ENCODE measurements at regions not wholly inside any gene's neighbourhood (a gene's known extent, or its start where the extent isn't known, plus 50 kb on each side); places are given as distances from the start of the nearest gene placed in this dataset.
"Not testable (repeated sequence)": the region's sequence is repeated elsewhere in the genome, so short reads cannot be mapped to it uniquely, and the experiment has no call there.

GRCh38 chr6:74254147-74254546 is 558.1 kb downstream of the CD109 start:
- H3K9me3 ChIP-seq (replicated peaks; ENCODE audit: control insufficient read depth, insufficient read depth, low read depth, low read length); POLR2A ChIA-PET; in situ Hi-C loops (cut with MboI); H3K4me3 ChIP-seq; H3K4me2 ChIP-seq (ENCODE audit: insufficient read depth, low read length); CTCF ChIA-PET (ENCODE audit: low intra/inter-chr PET ratio); H3K27ac ChIP-seq (ENCODE audit: extremely low read depth, low read depth, low read length); H3K36me3 ChIP-seq (ENCODE audit: control insufficient read depth, insufficient read depth, low read length); DNase-seq (ENCODE audit: extremely low read depth in 1 of 4, low spot score in 3 of 4); H3K27me3 ChIP-seq (ENCODE audit: control insufficient read depth in 2 of 2, insufficient read depth in 2 of 2, low read length in 2 of 2); H3K4me1 ChIP-seq (replicated peaks in 1 of 2; ENCODE audit: control insufficient read depth in 2 of 2, insufficient read depth in 2 of 2, low read length in 2 of 2); H2AFZ ChIP-seq (ENCODE audit: low read depth, low read length); H4K20me1 ChIP-seq (replicated peaks; ENCODE audit: control insufficient read depth, insufficient read depth, low read length); H3K9me1 ChIP-seq (ENCODE audit: control insufficient read depth, insufficient read depth, low read length); intact Hi-C loops (cut with micrococcal nuclease); BruUV-seq (replicated peaks); H3K79me2 ChIP-seq (ENCODE audit: control insufficient read depth, insufficient read depth, low read length); H3K9ac ChIP-seq (ENCODE audit: insufficient read depth in 1 of 2, low read depth in 2 of 2, low read length in 2 of 2): not testable (repeated sequence)
- FAIRE-seq (peak; percentile 84), ATAC-seq (0 out of 3 replicates have a peak, but pooled peaks have one; percentile 47)
- 0% methylated on average over 1 of the region's 1 CpG for WGBS (ENCODE audit: insufficient coverage, low coverage, missing lambda C conversion rate)

- WGBS (ENCODE audit: insufficient coverage, low coverage, missing lambda C conversion rate) = 3% methylated on average over 2 of the region's 2 CpGs
- H3K27ac ChIP-seq (ENCODE audit: extremely low read depth, low read depth, low read length) = no peak overlapping the region
- no peaks in the 10 kb centered on the region for H3K79me2 ChIP-seq (ENCODE audit: control insufficient read depth, insufficient read depth, low read length)
- H3K9me3 ChIP-seq (replicated peaks; ENCODE audit: control insufficient read depth, insufficient read depth, low read depth, low read length) = no peaks in the 10 kb centered on the region
- no peak overlapping the region for H3K4me2 ChIP-seq (ENCODE audit: insufficient read depth, low read length)
- FAIRE-seq (no peak), ATAC-seq (no peak), DNase-seq (ENCODE audit: extremely low read depth in 1 of 4, low spot score in 3 of 4) (no peak)
- H3K9ac ChIP-seq (ENCODE audit: insufficient read depth in 1 of 2, low read depth in 2 of 2, low read length in 2 of 2) = no peak overlapping the region
- H2AFZ ChIP-seq (ENCODE audit: low read depth, low read length) = no peak overlapping the region
- ChIA-PET CTCF (ENCODE audit: low intra/inter-chr PET ratio) (no interaction called here), POLR2A (no interaction called here)
- TF ChIP-seq ZNF75A (CRISPR knock-in tag; IDR thresholded peaks at IDR 0.05) = no peak
- no peak for TF ChIP-seq NCOA4 (IDR thresholded peaks at IDR 0.05; ENCODE audit: partially characterized antibody)
- no peak for TF ChIP-seq CBX8 (IDR thresholded peaks at IDR 0.05; ENCODE audit: borderline replicate concordance, extremely low read depth, low read depth, low read length, poor library complexity, severe bottlenecking)
- no peak for TF ChIP-seq TCF3 (CRISPR knock-in tag; IDR thresholded peaks at IDR 0.05)
- no peak for TF ChIP-seq E2F1 (CRISPR knock-in tag; IDR thresholded peaks at IDR 0.05)
- no peak for TF ChIP-seq ZNF766 (CRISPR knock-in tag; conservative IDR thresholded peaks at IDR 0.05)
- TF ChIP-seq TFE3 (CRISPR knock-in tag; IDR thresholded peaks at IDR 0.05) = no peak
- TF ChIP-seq CBFA2T3 (IDR thresholded peaks at IDR 0.05) = no peak
- no peak for TF ChIP-seq KLF1 (tag; IDR thresholded peaks at IDR 0.05)
- TF ChIP-seq FOXJ3 (CRISPR knock-in tag; IDR thresholded peaks at IDR 0.05) = no peak
- TF ChIP-seq ZNF696 (CRISPR knock-in tag; conservative IDR thresholded peaks at IDR 0.05) = no peak
- no peaks in the 10 kb centered on the region for H3K4me1 ChIP-seq (replicated peaks in 1 of 2; ENCODE audit: control insufficient read depth in 2 of 2, insufficient read depth in 2 of 2, low read length in 2 of 2)
- no peak overlapping the region for H3K4me3 ChIP-seq
- intact Hi-C loops (cut with micrococcal nuclease) (no loop called here), in situ Hi-C loops (cut with MboI) (no loop called here)
- H3K36me3 ChIP-seq (ENCODE audit: control insufficient read depth, insufficient read depth, low read length) = no peaks in the 10 kb centered on the region
- BruUV-seq (replicated peaks) = no TSS peak
- no peaks in the 10 kb centered on the region for H3K9me1 ChIP-seq (ENCODE audit: control insufficient read depth, insufficient read depth, low read length)
- H4K20me1 ChIP-seq (replicated peaks; ENCODE audit: control insufficient read depth, insufficient read depth, low read length) = no peaks in the 10 kb centered on the region
- H3K27me3 ChIP-seq (ENCODE audit: control insufficient read depth in 2 of 2, insufficient read depth in 2 of 2, low read length in 2 of 2) = no peaks in the 10 kb centered on the region
Measured at GRCh38 chr6:74253261-74253660, 557.3 kb downstream of the CD109 start.

Measured in K562 (cell line).